H54 (cell line): ENCODE measurements at regions not wholly inside any gene's neighbourhood (a gene's known extent, or its start where the extent isn't known, plus 50 kb on each side); places are given as distances from the start of the nearest gene placed in this dataset.

Experiments used
- DNase-seq: peaks from one replicate; pipeline ENCODE4 v3.0.0; 2011; ENCODE audit warnings: low spot score, mixed read lengths; ENCODE audit not compliant: insufficient read length
- FAIRE-seq: peaks from 3 replicates; lab custom pipeline; 2011; peaks lifted over from hg19 to GRCh38; lab: Jason Lieb, UNC
- POLR2A ChIP-seq: IDR thresholded peaks from 2 replicates; pipeline ENCODE4 v1.6.1; 2011; ENCODE audit warnings: low read depth, mild to moderate bottlenecking, low read length

- no peak for FAIRE-seq
- TF ChIP-seq POLR2A, result no peak
- no peak for DNase-seq
Measured at GRCh38 chr7:109226699-109227098, 657.0 kb downstream of the DNAJB9 start.

- TF ChIP-seq POLR2A, result no peak
- no peak for FAIRE-seq
- no peak for DNase-seq
Measured at GRCh38 chr7:109235316-109235715, 665.6 kb downstream of the DNAJB9 start.

GRCh38 chr7:109246330-109247077, 676.8 kb downstream of the DNAJB9 start:
- DNase-seq, result no peak
- no peak for FAIRE-seq
- no peak for TF ChIP-seq POLR2A

- FAIRE-seq (no peak), DNase-seq (no peak)
- no peak for TF ChIP-seq POLR2A
Measured at GRCh38 chr7:109256762-109257560, 687.3 kb downstream of the DNAJB9 start.

- no peak for TF ChIP-seq POLR2A
- FAIRE-seq, result no peak
- no peak for DNase-seq
Measured at GRCh38 chr7:109259151-109259550, 689.5 kb downstream of the DNAJB9 start.

- FAIRE-seq, result no peak
- no peak for DNase-seq
- TF ChIP-seq POLR2A, result no peak
Measured at GRCh38 chr7:109261781-109262180, 692.1 kb downstream of the DNAJB9 start.

- DNase-seq (no peak), FAIRE-seq (no peak)
- TF ChIP-seq POLR2A, result no peak
Measured at GRCh38 chr7:109266610-109267009, 696.9 kb downstream of the DNAJB9 start.

DNA sequence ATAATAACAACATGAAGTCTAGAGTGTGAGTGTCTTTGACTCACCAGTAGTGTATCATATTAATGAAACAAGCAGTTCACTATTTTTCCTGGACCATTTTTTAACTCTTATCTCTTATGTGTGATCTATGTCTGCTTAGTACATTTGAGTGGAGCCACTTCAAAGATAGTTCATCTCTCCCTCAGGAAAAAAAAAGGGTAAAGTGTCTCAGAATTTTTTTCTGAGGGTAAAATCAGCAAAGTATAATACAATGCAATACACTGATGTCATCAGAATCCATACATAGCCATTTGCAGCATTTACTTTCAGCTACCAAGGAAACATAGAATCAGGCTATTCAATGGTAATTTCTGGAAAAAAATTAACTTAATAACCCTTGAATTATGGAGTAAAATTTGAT, 706.7 kb downstream of the DNAJB9 start:
- TF ChIP-seq POLR2A, result no peak
- FAIRE-seq (no peak), DNase-seq (no peak)

- no peak for TF ChIP-seq POLR2A
- DNase-seq (no peak), FAIRE-seq (no peak)
Measured at GRCh38 chr7:109282726-109283125, 713.1 kb downstream of the DNAJB9 start.

DNA sequence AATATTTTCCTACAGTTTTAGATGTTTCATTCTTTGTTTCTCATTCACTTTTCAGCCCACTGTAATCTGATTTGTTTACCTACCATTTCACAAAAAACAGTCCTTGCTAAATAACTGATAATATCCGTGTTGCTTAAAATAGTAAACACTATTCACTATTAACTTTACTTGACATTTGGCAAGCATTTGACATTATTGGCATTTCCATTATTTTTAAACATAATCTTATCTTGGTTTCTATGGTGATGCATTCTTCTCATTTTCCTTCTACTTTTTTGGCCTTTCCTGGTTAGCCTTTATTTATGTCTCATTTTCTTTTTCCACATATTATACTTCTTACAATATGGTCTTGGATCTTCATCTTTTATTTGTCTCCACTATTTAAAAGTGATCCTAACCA, 715.3 kb downstream of the DNAJB9 start:
- DNase-seq (no peak), FAIRE-seq (no peak)
- no peak for TF ChIP-seq POLR2A

GRCh38 chr7:109295158-109295557, 725.5 kb downstream of the DNAJB9 start:
- DNase-seq (no peak), FAIRE-seq (no peak)
- TF ChIP-seq POLR2A, result no peak

DNA sequence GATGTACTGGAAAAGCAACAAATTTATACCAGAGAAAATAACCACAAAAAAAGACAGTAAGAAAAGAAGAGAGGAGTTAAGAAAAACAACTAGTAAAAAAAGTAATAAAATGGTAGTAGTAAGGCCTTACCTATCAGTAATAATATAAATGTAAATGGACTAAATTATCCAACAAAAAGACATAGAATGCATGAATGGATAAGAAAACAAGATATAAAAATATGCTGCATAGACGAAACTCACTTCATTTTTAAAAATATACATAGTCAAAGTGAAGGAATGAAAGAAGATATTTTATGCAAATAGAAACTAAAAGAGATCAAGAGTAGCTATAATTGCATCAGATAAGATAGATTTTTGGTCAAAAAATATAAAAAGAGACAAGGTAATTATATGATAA, 739.1 kb downstream of the DNAJB9 start:
- no peak for DNase-seq
- FAIRE-seq, result no peak

DNA sequence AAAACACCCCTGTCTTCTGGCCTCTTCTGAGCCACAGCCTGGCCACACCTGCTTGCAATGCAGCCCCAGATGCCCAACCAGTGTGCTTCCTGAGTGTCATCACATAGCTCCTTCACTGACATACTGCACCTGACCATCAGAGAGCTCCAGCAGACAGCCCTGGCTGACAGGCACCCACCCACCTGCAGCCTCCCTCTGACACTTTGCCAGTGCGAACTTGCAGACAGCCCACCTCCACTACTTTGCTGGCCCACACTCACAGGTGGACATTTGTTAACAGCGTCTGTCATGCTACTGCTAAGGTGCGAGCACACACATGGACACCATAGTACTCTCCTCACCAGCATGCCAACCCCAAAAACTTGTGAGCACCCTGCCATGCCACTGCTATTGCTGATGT, 740.1 kb downstream of the DNAJB9 start:
- no peak for FAIRE-seq
- DNase-seq, result no peak
- TF ChIP-seq POLR2A, result no peak

More for the DNA sequence above, 739.1 kb downstream of the DNAJB9 start:
- TF ChIP-seq POLR2A, result no peak

- no peak for FAIRE-seq
- TF ChIP-seq POLR2A, result no peak
- DNase-seq, result no peak
Measured at GRCh38 chr7:109318136-109318535, 748.5 kb downstream of the DNAJB9 start.

- FAIRE-seq (no peak), DNase-seq (no peak)
- no peak for TF ChIP-seq POLR2A
Measured at GRCh38 chr7:109322833-109323232, 753.2 kb downstream of the DNAJB9 start.

DNA sequence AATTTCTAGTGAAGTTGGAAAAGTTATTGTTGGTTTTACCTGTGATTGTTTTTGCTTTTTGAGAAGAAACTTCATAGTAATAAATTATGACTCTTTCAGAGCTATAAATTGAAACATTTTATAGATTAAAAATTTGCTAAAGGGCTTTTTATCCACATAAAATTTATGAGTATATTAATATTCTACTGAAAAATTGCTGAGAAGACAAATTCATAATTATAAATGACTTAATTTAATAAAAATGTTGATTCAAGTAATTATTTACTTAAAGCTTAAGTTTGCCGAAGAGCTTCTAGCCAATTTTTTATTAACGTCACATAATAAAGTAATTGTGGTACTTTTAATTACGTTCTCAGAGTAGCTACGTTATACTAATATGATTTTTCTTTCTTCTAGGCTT, 761.7 kb downstream of the DNAJB9 start:
- DNase-seq, result no peak
- TF ChIP-seq POLR2A, result no peak
- FAIRE-seq, result no peak
